Neural cell (in vitro differentiated cells): ENCODE measurements at regions not wholly inside any gene's neighbourhood (a gene's known extent, or its start where the extent isn't known, plus 50 kb on each side); places are given as distances from the start of the nearest gene placed in this dataset.

Experiments used
- H2AFZ ChIP-seq: fragments of 200-600, 300-800 bp; sonication (generic), shearing (Covaris generic); 2 replicates; pipeline ENCODE4 v1.6.0; 2014; ENCODE audit warnings: low read depth, mild to moderate bottlenecking, antibody characterized with exemption, low read length, moderate library complexity
- H3F3A ChIP-seq: fragments of 200-600 bp; shearing (Covaris generic); 2 replicates; pipeline ENCODE4 v1.6.1; 2016; ENCODE audit warnings: mild to moderate bottlenecking, moderate library complexity, mixed read lengths, antibody characterized with exemption, low read length; ENCODE audit not compliant: insufficient read depth, poor library complexity, severe bottlenecking
- H3K27ac ChIP-seq: fragments of 200-600, 300-800 bp; sonication (generic), shearing (Covaris generic); 2 replicates; pipeline ENCODE4 v1.5.1; 2014; ENCODE audit warnings: mild to moderate bottlenecking, low read length, moderate library complexity
- H3K27me3 ChIP-seq: fragments of 300-800, 200-600 bp; sonication (generic), shearing (Covaris generic); 2 replicates; pipeline ENCODE4 v1.6.0; 2014; ENCODE audit warnings: mild to moderate bottlenecking, low read depth, low read length, moderate library complexity; ENCODE audit not compliant: insufficient read depth
- H3K36me3 ChIP-seq: fragments of 300-800, 200-600 bp; sonication (generic), shearing (Covaris generic); 2 replicates; pipeline ENCODE4 v1.5.1; 2014; ENCODE audit warnings: mild to moderate bottlenecking, antibody characterized with exemption, low read length, moderate library complexity; ENCODE audit not compliant: insufficient read depth
- H3K4me2 ChIP-seq: fragments of 300-800, 200-600 bp; sonication (generic), shearing (Covaris generic); 2 replicates; pipeline ENCODE4 v1.6.0; 2014; ENCODE audit warnings: mild to moderate bottlenecking, low read length
- H3K4me3 ChIP-seq: fragments of 300-800, 200-600 bp; sonication (generic), shearing (Covaris generic); 2 replicates; pipeline ENCODE4 v1.5.1; 2014; ENCODE audit warnings: mild to moderate bottlenecking, low read length, moderate library complexity
- H3K79me2 ChIP-seq: fragments of 200-600 bp; shearing (Covaris generic); replicated peaks from 2 replicates; pipeline ENCODE4 v1.6.0; 2014; ENCODE audit warnings: mild to moderate bottlenecking, low read length, moderate library complexity; ENCODE audit not compliant: insufficient read depth
- H3K9ac ChIP-seq: fragments of 300-800, 200-600 bp; sonication (generic), shearing (Covaris generic); 2 replicates; pipeline ENCODE4 v1.6.1; 2016; ENCODE audit warnings: mild to moderate bottlenecking, low read length, mixed read lengths
- H3K9me2 ChIP-seq: fragments of 200-600 bp; shearing (Covaris generic); 2 replicates; pipeline ENCODE4 v1.6.1; 2016; ENCODE audit warnings: mild to moderate bottlenecking, low read length, mixed read lengths; ENCODE audit not compliant: insufficient read depth
- H3K9me3 ChIP-seq: fragments of 200-600, 300-800 bp; sonication (generic), shearing (Covaris generic); 2 replicates; pipeline ENCODE4 v1.6.1; 2016; ENCODE audit warnings: mild to moderate bottlenecking, mixed run types, low read length, moderate library complexity, mixed read lengths
- H4K20me1 ChIP-seq: fragments of 200-600 bp; shearing (Covaris generic); 2 replicates; pipeline ENCODE4 v1.6.1; 2016; ENCODE audit warnings: mild to moderate bottlenecking, mixed run types; ENCODE audit not compliant: insufficient read depth
- CTCF ChIP-seq: fragments of 450-650 bp; IDR thresholded peaks from 2 replicates; pipeline ENCODE4 v1.5.1; 2014; ENCODE audit warnings: antibody characterized with exemption, mild to moderate bottlenecking, moderate library complexity; ENCODE audit not compliant: poor library complexity, severe bottlenecking
- EP300 ChIP-seq: fragments of 450-650 bp; conservative IDR thresholded peaks from 2 replicates; pipeline ENCODE4 v1.6.1; 2014; ENCODE audit warnings: antibody characterized with exemption, mild to moderate bottlenecking, moderate library complexity; ENCODE audit not compliant: poor library complexity, severe bottlenecking
- EZH2 ChIP-seq: fragments of 200-600, 300-800 bp; shearing (Covaris generic), sonication (generic); IDR thresholded peaks from 2 replicates; pipeline ENCODE4 v1.6.1; 2014; ENCODE audit warnings: antibody characterized with exemption, low read length, borderline replicate concordance, mild to moderate bottlenecking; ENCODE audit not compliant: insufficient read depth, poor library complexity, severe bottlenecking
- MXI1 ChIP-seq: fragments of 450-650 bp; conservative IDR thresholded peaks from 2 replicates; pipeline ENCODE4 v1.6.1; 2014; ENCODE audit warnings: antibody characterized with exemption, mild to moderate bottlenecking; ENCODE audit not compliant: poor library complexity, severe bottlenecking
- POLR2AphosphoS5 ChIP-seq: IDR thresholded peaks from 2 replicates; pipeline ENCODE4 v1.6.1; 2012
- RAD21 ChIP-seq: fragments of 450-650 bp; conservative IDR thresholded peaks from 2 replicates; pipeline ENCODE4 v1.6.1; 2014; ENCODE audit warnings: antibody characterized with exemption, mild to moderate bottlenecking, moderate library complexity
- REST ChIP-seq: IDR thresholded peaks from 2 replicates; pipeline ENCODE4 v1.6.1; 2012; ENCODE audit warnings: borderline replicate concordance
- SMC3 ChIP-seq: fragments of 450-650 bp; conservative IDR thresholded peaks from 2 replicates; pipeline ENCODE4 v1.6.1; 2014; ENCODE audit warnings: antibody characterized with exemption, mild to moderate bottlenecking, moderate library complexity; ENCODE audit not compliant: poor library complexity
- TAF1 ChIP-seq: IDR thresholded peaks from 2 replicates; pipeline ENCODE4 v1.6.1; 2012; ENCODE audit warnings: low read depth

- H3K9me3 ChIP-seq, result no peaks in the 10 kb centered on the region
- TF ChIP-seq POLR2AphosphoS5 (no peak), EP300 (no peak), MXI1 (no peak), CTCF (no peak)
- H3K79me2 ChIP-seq, result no peaks in the 10 kb centered on the region
- H4K20me1 ChIP-seq, result no peaks in the 10 kb centered on the region
- no peaks in the 10 kb centered on the region for H3K9me2 ChIP-seq
- no peak overlapping the region for H3K9ac ChIP-seq
- no peak overlapping the region for H2AFZ ChIP-seq
- H3K4me3 ChIP-seq, result no peak overlapping the region
- H3F3A ChIP-seq, result no peaks in the 10 kb centered on the region
- no peak overlapping the region for H3K4me2 ChIP-seq
- H3K27me3 ChIP-seq, result no peaks in the 10 kb centered on the region
- no peaks in the 10 kb centered on the region for H3K36me3 ChIP-seq
- H3K27ac ChIP-seq, result no peak overlapping the region
These were observed 784.7 kb upstream of the PIK3C3 start for GRCh38 chr18:41170346-41170745.

- H3K9me3 ChIP-seq, result no peaks in the 10 kb centered on the region
- H3K9ac ChIP-seq, result no peak overlapping the region
- H2AFZ ChIP-seq, result no peak overlapping the region
- no peaks in the 10 kb centered on the region for H4K20me1 ChIP-seq
- H3K27me3 ChIP-seq, result no peaks in the 10 kb centered on the region
- H3K79me2 ChIP-seq, result no peaks in the 10 kb centered on the region
- no peaks in the 10 kb centered on the region for H3F3A ChIP-seq
- H3K9me2 ChIP-seq, result no peaks in the 10 kb centered on the region
- TF ChIP-seq EP300, result no peak
- TF ChIP-seq TAF1, result no peak
- TF ChIP-seq MXI1, result no peak
- no peak for TF ChIP-seq CTCF
- no peak for TF ChIP-seq POLR2AphosphoS5
- no peak for TF ChIP-seq EZH2
- TF ChIP-seq REST, result no peak
- TF ChIP-seq RAD21, result no peak
- TF ChIP-seq SMC3, result no peak
- H3K27ac ChIP-seq, result no peak overlapping the region
- no peaks in the 10 kb centered on the region for H3K36me3 ChIP-seq
- no peak overlapping the region for H3K4me2 ChIP-seq
- H3K4me3 ChIP-seq, result no peak overlapping the region
These were observed 789.4 kb upstream of the PIK3C3 start for GRCh38 chr18:41165625-41166024.
